Stimulated activated CD4-positive, alpha-beta T cell treated with anti-CD3 and anti-CD28 coated beads, Interleukin-2, amount 100 ng/mL, for 24 hours (primary cell): ENCODE measurements at regions not wholly inside any gene's neighbourhood (a gene's known extent, or its start where the extent isn't known, plus 50 kb on each side); places are given as distances from the start of the nearest gene placed in this dataset.
"Not testable (repeated sequence)": the region's sequence is repeated elsewhere in the genome, so short reads cannot be mapped to it uniquely, and the experiment has no call there.

Source experiments
- DNase-seq, 2 donors: peaks; one replicate each; pipeline ENCODE4 v3.0.0-alpha.2; 2020

- no peak for DNase-seq
These were observed 261.1 kb upstream of the ZEB2 start for GRCh38 chr2:144780983-144781382.

DNA sequence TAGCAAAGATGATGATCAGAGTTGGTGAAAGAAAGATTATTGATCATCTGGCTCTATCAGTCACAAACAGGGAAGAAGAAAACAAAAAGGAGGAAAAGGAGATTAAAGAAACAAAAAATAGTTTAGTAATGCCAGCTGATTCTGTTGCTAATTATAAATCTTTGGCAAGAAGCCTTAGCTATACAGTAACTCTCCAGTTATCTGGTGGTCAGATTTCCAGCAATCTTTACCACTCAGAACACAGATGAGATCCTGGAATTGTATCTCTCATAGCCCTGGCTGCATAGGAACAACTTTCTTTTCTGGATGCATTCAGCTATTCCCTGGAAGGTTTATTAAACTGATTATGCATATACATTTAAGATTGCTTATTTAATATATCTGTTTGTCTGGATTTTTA, 256.8 kb upstream of the ZEB2 start:
- no peak for DNase-seq

DNA sequence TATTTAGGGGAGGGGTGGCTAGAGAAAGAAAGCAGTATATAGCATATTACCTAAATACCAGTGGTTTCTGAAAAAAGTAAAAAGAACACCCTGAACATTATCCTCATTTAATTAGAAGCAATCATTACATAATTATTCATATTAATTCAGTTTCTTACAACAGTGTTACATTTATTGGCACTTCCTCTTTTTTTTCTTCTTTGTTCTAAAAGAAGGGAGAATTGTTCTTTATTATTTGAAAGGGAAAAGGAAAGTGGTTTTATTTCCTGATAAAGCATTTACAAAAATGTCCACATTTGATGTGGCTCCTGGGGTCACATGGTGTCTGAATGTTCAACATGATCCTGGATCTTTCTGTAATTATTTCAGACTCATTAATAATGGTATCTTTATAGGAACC, 254.9 kb upstream of the ZEB2 start:
- DNase-seq: no peak

GRCh38 chr2:144771348-144771747, 251.4 kb upstream of the ZEB2 start:
- no peak for DNase-seq

DNA sequence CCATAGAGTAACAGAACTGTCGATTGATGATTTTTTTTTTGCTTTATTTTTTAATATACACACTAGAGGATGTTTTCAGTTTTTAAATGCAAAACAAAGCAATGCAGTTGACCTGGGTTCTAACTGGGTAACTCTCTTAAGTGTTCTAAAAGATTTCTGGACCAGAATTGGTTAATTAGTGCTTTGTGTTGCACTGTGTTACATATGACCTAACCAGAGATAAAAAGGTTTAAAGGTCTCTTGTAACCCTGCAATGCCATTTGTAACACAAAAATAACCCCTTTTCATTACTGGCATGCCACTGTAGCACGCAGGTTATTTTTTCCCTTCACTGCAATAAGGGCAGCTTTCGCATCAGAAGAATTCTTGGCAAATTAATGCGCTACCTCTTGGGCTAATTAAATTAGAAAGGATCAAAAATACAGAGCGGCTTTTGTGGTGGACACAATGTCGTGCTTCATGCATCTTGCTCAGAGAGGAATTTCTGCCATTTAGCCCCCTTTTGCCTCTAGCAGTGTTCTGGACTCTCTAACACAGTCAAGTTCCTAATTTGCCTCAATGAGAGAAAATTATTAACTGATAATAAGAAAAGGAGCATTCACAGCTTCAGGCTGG, 250.8 kb upstream of the ZEB2 start:
- no peak for DNase-seq

GRCh38 chr2:144760939-144761338, 241.0 kb upstream of the ZEB2 start:
- DNase-seq: not testable (repeated sequence)

- no peak for DNase-seq
These were observed 239.8 kb upstream of the ZEB2 start for GRCh38 chr2:144759746-144760145.

- not testable (repeated sequence) for DNase-seq
These were observed 238.3 kb upstream of the ZEB2 start for GRCh38 chr2:144758196-144758595.

GRCh38 chr2:144753416-144753815, 233.5 kb upstream of the ZEB2 start:
- no peak for DNase-seq

GRCh38 chr2:144751142-144751905, 231.4 kb upstream of the ZEB2 start:
- DNase-seq: no peak

DNA sequence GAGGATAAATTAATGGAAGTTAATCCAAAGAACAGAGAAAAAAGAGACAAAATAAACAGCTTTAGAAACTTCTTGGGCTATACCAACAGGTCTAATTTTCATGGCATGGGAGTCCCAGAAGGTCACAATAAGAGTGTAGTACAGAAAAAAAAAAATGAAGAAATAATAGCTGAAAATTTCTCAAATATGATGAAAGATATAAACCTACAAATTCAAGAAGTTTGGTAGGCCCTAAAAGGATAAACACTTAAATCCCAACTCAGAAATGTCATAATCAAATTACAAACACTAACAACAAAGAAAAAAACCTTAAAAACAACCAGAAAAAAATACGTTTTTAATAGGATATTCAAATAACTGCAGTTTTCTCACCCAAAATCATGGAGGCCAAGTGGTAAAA, 229.3 kb upstream of the ZEB2 start:
- DNase-seq: no peak

DNA sequence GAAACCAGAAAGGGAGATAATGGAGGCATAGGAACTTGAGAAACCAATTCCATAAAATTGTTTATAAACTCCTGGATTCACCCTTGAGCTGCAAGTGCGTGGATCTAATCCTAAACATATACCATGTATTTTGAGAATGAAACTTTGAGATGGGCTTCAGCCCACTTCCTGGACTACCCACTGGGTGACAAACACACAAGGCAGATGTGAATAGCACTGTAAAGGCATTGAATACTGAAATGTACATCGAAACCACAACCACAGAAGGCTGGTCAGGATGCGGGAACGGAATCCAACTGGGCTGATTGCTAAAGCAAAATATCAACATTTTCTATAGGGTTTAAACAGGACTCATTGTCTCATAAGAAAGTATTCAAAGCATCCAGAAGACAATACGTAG, 228.5 kb upstream of the ZEB2 start:
- no peak for DNase-seq

GRCh38 chr2:144747571-144747970, 227.7 kb upstream of the ZEB2 start:
- no peak for DNase-seq

- DNase-seq: no peak
These were observed 225.5 kb upstream of the ZEB2 start for GRCh38 chr2:144745424-144745823.

GRCh38 chr2:144738749-144739148, 218.8 kb upstream of the ZEB2 start:
- DNase-seq: no peak

- DNase-seq: no peak
These were observed 210.8 kb upstream of the ZEB2 start for GRCh38 chr2:144730711-144731110.

DNA sequence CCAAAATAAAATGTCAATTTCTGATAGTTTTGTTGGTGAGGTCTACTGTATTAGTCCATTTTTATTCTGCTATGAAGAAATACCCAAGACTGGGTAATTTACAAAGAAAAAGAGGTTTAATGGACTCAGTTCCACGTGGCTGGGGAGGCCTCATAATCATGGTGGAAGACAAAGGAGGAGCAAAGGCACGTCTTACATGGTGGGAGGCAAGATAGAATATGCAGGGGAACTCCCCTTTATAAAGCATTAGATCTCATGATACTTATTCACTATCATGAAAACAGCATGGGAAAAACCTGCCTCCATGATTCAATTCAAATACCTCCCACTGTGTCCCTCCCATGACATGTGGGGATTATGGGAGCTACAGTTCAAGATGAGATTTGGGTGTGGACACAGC, 204.5 kb upstream of the ZEB2 start:
- DNase-seq: not testable (repeated sequence)

DNA sequence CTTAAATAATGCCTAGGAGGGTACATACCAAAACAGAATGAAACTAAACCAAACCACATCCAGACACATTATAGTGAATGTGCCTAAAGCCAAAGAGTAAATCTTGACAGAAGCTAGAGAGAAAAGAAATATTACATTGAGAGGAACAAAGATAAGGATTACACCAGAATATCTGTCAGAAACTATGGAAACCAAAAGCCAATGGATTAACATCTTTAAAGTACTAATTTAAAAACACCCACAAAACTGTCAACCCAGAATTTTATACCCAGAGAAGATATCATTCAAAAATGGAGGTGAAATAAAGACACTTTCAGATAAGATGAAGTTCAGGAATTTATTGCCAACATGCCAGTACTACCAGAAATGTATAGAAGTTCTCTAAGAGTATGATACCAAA, 198.5 kb upstream of the ZEB2 start:
- DNase-seq: no peak

GRCh38 chr2:144715992-144716391, 196.1 kb upstream of the ZEB2 start:
- DNase-seq: no peak

DNA sequence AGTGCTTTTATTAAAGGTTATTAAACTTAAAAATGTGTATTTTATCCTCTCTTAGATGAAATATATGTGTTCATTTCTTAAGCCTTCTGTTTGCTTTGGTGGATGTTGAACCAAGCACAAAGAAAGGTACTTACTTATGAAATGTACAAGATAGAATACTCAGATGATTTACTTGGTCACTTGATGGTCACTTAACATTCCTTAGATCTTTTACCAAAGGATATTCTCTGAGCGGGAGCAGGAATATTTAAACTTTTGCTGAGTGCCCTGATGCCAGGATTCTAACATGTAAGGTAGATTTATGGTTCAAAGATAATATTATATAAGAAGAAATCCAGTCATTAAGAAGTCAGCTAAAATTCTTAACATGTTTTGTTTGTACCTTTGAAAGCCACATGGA, 193.5 kb upstream of the ZEB2 start:
- no peak for DNase-seq

DNA sequence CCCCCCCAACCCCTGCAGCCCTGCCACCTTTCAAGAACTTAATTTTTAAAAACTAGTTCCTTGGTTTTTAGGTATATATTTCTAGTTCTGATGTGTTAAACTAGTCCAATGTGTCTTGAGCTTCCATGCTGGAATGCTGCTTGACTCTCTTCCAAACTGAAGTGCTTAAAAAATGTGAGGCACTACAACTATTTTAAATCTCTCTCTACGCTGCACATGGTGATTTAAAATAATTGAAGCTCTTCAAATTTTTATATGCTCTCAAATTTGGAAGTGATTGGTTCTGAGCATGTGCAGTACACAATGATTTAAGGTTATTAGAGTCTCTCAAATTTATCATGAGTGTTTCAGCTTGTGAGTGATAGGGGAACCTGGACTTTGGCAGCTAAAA, 192.6 kb upstream of the ZEB2 start:
- no peak for DNase-seq

- DNase-seq: no peak
These were observed 192.0 kb upstream of the ZEB2 start for GRCh38 chr2:144711630-144712549.

GRCh38 chr2:144711084-144711483, 191.2 kb upstream of the ZEB2 start:
- no peak for DNase-seq

GRCh38 chr2:144708626-144709025, 188.7 kb upstream of the ZEB2 start:
- no peak for DNase-seq
